ENCODE measurements at regions not wholly inside any gene's neighbourhood (a gene's known extent, or its start where the extent isn't known, plus 50 kb on each side); places are given as distances from the start of the nearest gene placed in this dataset.

DNA sequence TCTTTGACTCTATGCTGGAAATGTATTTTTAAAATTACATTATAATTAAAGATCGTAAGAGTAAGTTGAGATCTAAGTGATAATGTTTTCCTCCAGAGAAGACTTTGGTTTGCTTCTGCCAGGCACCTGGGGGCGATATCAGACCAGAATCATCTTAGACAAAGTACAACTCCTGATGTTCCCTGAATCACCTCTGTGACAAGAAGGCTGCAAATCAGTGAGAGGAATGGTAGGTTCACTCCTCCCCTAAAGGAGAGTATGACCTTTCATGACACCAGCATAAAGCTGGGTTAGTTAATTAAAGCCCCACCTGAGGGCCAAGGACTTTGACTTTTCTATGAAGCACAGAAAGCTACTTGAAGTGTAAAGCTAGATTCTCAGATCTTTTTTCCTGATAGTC lies 114.4 kb upstream of the DTNA start:
- POLR2A ChIA-PET = no interaction called here
- DNase-seq (ENCODE audit: low read depth, low spot score) = peak; percentile 8
- Histone ChIP-seq H3K9me3 (ENCODE audit: control insufficient read depth, insufficient read depth, low read length) (no peaks in the 10 kb centered on the region), H3K4me3 (ENCODE audit: low read depth, low read length) (no peak overlapping the region), H3K27ac (ENCODE audit: low read depth, low read length) (no peak overlapping the region), H3K27me3 (ENCODE audit: control insufficient read depth, insufficient read depth, low read length) (no peaks in the 10 kb centered on the region)
- CTCF ChIA-PET = interaction anchor here (0.6 to 1.5 kb wide), 9 partner anchors 41 to 226 kb away, joined by 3 to 9 read pairs (median 3); no protein-coding TSS in a partner anchor
- TF ChIP-seq, protein P1, sequence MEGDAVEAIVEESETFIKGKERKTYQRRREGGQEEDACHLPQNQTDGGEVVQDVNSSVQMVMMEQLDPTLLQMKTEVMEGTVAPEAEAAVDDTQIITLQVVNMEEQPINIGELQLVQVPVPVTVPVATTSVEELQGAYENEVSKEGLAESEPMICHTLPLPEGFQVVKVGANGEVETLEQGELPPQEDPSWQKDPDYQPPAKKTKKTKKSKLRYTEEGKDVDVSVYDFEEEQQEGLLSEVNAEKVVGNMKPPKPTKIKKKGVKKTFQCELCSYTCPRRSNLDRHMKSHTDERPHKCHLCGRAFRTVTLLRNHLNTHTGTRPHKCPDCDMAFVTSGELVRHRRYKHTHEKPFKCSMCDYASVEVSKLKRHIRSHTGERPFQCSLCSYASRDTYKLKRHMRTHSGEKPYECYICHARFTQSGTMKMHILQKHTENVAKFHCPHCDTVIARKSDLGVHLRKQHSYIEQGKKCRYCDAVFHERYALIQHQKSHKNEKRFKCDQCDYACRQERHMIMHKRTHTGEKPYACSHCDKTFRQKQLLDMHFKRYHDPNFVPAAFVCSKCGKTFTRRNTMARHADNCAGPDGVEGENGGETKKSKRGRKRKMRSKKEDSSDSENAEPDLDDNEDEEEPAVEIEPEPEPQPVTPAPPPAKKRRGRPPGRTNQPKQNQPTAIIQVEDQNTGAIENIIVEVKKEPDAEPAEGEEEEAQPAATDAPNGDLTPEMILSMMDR (IDR thresholded peaks at IDR 0.05; ENCODE audit: low read depth, low read length) = peak; percentile 57

DNA sequence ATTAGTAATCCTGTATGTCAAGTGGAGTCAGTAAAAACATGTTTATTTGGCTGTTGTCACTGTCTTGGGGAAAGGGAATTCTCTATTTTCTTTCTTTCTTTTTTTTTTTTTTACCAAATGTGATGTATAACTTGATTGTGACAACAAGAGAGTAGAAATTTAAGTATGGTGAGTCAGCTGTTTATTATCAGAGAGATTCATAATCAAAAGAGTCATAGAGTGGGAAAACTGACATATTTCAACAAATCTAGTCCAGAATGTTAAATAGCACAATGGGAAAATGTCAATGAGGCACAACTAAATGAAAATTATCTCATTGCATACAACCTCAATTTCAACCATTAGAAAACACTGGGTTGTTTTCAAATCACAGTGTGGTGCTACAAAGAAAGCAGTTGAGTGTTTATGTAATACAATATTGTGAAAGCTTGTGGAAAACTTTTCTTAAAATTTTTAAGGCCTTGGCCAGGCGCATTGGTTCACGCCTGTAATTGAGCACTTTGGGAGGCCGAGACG lies 111.9 kb upstream of the DTNA start:
- Histone ChIP-seq H3K27me3 (ENCODE audit: control insufficient read depth, insufficient read depth, low read length) (no peaks in the 10 kb centered on the region), H3K9me3 (ENCODE audit: control insufficient read depth, insufficient read depth, low read length) (no peaks in the 10 kb centered on the region), H3K4me3 (ENCODE audit: low read depth, low read length) (no peak overlapping the region), H3K27ac (ENCODE audit: low read depth, low read length) (no peak overlapping the region)
- CTCF ChIA-PET = interaction anchor here (0.6 to 1.7 kb wide), 3 partner anchors 63 to 254 kb away, joined by 3 to 9 read pairs (median 4); no protein-coding TSS in a partner anchor
- POLR2A ChIA-PET = no interaction called here
- TF ChIP-seq, protein P1 (IDR thresholded peaks at IDR 0.05; ENCODE audit: low read depth, low read length) = no peak
- DNase-seq (ENCODE audit: low read depth, low spot score) = no peak

DNA sequence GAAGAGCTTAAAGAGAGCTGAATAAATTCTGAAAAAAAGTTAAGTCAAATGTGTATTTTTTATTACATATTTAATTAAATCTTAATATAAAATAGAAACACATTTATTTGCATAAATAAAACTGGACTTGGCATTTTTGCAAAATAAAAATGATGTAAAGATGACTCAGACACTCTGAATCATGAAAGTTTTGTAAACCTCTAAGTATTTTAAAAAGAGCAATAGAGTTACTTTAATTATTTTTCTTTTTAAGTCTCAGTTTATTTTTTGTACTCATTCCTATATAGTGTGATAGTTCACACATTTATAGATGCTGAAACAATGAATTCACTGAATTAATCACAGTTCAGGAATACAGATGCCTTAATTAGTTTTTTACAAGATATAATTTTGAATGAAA lies 109.9 kb upstream of the DTNA start:
- DNase-seq (ENCODE audit: low read depth, low spot score) = no peak
- ChIA-PET POLR2A (no interaction called here), CTCF (interaction anchor here (1.3 kb wide), 1 partner anchor 62 kb away, joined by 6 read pairs; no protein-coding TSS in a partner anchor)
- H3K27me3 ChIP-seq (ENCODE audit: control insufficient read depth, insufficient read depth, low read length) = no peaks in the 10 kb centered on the region
- no peaks in the 10 kb centered on the region for H3K9me3 ChIP-seq (ENCODE audit: control insufficient read depth, insufficient read depth, low read length)
- TF ChIP-seq, protein P1 (IDR thresholded peaks at IDR 0.05; ENCODE audit: low read depth, low read length) = no peak
- no peak overlapping the region for H3K4me3 ChIP-seq (ENCODE audit: low read depth, low read length)
- no peak overlapping the region for H3K27ac ChIP-seq (ENCODE audit: low read depth, low read length)

- Histone ChIP-seq H3K27me3 (ENCODE audit: control insufficient read depth, insufficient read depth, low read length) (no peaks in the 10 kb centered on the region), H3K4me3 (ENCODE audit: low read depth, low read length) (no peak overlapping the region), H3K9me3 (ENCODE audit: control insufficient read depth, insufficient read depth, low read length) (no peaks in the 10 kb centered on the region), H3K27ac (ENCODE audit: low read depth, low read length) (no peak overlapping the region)
- no peak for DNase-seq (ENCODE audit: low read depth, low spot score)
- CTCF ChIA-PET = interaction anchor here (1.1 to 1.3 kb wide), 2 partner anchors 60 to 187 kb away, joined by 3 to 4 read pairs; no protein-coding TSS in a partner anchor
- POLR2A ChIA-PET = no interaction called here
- TF ChIP-seq, protein P1 (IDR thresholded peaks at IDR 0.05; ENCODE audit: low read depth, low read length) = no peak
Observed at GRCh38 chr18:34600874-34601656, 109.0 kb upstream of the DTNA start.

GRCh38 chr18:34604591-34604990 lies 105.5 kb upstream of the DTNA start:
- H3K27me3 ChIP-seq (ENCODE audit: control insufficient read depth, insufficient read depth, low read length) = no peaks in the 10 kb centered on the region
- CTCF ChIA-PET = interaction anchor here (1.1 to 2.3 kb wide), 2 partner anchors 11 to 57 kb away, joined by 3 to 12 read pairs; no protein-coding TSS in a partner anchor
- POLR2A ChIA-PET = no interaction called here

More at GRCh38 chr18:34604591-34604990, 105.5 kb upstream of the DTNA start:
- no peak overlapping the region for H3K27ac ChIP-seq (ENCODE audit: low read depth, low read length)
- DNase-seq (ENCODE audit: low read depth, low spot score) = no peak
- no peaks in the 10 kb centered on the region for H3K9me3 ChIP-seq (ENCODE audit: control insufficient read depth, insufficient read depth, low read length)
- TF ChIP-seq, protein P1 (IDR thresholded peaks at IDR 0.05; ENCODE audit: low read depth, low read length) = no peak
- H3K4me3 ChIP-seq (ENCODE audit: low read depth, low read length) = no peak overlapping the region
